NCI-H69 (cell line): ENCODE measurements at regions not wholly inside any gene's neighbourhood (a gene's known extent, or its start where the extent isn't known, plus 50 kb on each side); places are given as distances from the start of the nearest gene placed in this dataset.

Source experiments
- DNase-seq: peaks from one replicate; lab custom pipeline; 2025; lab: John Stamatoyannopoulos, UW

DNA sequence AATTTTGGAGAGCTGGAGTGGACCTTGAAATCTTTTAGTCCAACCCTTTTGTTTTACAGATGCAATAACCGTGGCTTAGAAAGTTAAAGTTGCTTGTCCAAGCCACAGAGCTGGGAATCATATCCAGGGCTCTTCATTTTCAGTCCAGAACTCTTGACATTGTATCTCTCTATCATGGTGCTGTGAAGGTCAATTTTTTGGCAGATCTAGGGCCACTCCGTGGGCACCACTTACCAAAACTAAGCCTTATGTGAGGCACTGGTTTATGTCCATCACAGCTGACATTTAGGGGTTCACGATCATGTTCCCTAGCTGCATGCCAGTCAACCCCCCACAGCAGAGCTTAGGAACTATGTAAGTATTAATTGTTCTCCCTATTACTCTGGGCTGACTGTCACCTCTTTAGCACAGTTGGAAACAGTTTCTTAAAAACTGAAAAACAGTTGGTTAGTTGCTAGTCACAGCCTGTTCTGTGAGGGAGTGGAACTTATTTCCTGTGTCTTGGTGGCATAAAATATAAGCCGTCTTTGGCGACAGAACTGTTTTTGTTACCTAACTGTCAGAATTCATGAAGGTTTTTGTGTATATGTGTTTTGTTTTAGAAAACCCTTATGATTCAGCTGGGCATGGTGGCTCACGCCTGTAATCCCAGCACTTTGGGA, 189.6 kb upstream of the UMPS start:
- DNase-seq: no peak

- DNase-seq: no peak
Measured at GRCh38 chr3:124542214-124542869, 187.9 kb upstream of the UMPS start.

DNA sequence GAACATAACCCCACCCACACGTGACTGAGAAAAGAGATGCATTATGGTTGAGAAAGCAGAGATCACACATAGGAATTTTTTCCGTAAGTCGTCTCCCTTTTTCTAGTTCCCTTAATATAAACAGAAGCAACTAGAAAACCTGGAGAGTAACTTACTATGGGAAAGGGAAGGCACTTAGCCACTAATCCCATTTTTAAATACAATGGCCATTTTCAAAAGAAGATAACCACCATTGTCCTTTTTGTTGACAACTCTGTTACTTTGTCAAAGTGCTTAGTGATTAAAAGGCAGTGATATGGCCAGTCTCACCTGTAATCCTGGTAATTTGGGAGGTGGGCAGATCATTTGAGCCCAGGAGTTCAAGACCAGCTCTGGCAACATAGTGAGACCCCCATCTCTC, 184.4 kb upstream of the UMPS start:
- no peak for DNase-seq

- peak; percentile 94 for DNase-seq
Measured at GRCh38 chr3:124552224-124552623, 178.0 kb upstream of the UMPS start.

- DNase-seq: no peak
Measured at GRCh38 chr3:124553178-124553577, 177.1 kb upstream of the UMPS start.

GRCh38 chr3:124556636-124557035, 173.6 kb upstream of the UMPS start:
- no peak for DNase-seq

- DNase-seq: peak; percentile 77
Measured at GRCh38 chr3:124557433-124558232, 172.6 kb upstream of the UMPS start.

DNA sequence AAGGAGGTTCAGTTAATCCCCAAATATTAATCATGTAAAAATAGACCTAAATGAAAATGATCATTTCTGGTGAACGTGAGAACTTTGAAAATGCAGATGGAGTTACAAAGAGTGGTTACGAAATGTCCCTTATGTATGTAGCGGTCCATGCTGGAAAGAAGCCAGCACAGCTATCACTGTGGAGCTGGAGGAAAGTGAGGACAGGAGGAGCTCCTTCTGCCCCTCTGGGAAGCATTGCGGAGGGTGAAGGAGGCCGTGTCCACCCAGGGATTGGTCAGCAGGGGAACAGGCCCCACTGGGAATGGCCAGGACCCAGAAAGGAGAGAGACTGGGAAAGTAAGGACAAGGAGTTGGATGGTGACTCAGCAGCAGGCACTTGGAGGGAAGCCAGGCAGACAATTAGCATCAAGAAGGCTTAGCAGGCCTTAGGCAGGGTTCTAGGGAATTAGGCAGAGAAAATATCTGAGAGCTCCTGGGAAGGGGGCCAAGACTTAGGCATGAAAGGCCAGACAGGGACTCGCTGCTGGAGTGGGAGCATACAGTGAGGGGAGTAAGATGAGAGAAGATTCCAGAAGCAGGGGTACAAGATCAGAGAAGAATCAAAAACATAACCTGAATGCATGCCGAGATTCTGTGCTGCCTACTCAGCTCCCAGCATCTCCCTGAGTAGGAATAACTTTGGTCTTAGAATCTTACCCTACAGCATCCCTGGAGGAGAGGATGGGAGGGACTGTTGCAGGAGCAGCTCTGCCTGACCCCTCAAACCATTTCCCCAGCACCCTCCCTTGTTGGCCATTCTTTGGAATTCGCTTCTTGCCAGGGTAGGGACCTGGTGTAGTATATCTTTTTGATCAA, 171.0 kb upstream of the UMPS start:
- peak; percentile 88 for DNase-seq

DNA sequence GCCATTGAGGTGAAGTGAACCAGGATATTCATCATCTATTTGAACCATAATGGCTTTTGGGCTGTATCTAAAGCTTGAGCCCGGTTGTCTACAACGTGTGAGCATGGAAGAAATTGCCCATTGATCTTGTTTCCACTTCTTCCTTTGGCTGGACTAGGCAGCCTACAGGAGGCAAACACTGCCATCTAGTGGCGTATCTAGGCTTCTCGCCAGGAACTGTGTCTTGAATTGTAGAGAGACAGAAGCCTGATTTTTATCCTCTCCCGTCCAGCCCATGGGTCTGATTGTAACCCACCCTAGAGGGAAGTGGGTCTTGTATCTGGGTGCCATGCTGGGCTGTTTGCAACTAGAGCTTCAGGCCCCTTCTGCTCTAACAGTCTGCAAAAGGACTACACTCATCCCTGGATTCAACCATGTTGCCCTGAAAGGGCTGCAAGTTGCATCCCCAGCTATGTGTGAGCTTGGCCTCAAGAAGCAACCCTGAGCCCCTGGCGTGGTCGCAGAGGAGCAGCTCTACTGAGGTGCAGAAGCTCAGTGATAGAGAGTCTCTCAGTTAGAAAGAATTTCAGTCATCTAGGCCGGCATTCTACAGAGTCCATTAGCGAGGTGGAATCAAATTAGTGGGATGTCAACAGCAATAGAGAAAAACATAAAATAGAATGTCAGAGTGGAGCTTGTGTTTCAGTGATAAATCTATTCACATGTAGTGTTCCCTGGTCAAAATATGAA, 170.2 kb upstream of the UMPS start:
- peak; percentile 80 for DNase-seq

DNA sequence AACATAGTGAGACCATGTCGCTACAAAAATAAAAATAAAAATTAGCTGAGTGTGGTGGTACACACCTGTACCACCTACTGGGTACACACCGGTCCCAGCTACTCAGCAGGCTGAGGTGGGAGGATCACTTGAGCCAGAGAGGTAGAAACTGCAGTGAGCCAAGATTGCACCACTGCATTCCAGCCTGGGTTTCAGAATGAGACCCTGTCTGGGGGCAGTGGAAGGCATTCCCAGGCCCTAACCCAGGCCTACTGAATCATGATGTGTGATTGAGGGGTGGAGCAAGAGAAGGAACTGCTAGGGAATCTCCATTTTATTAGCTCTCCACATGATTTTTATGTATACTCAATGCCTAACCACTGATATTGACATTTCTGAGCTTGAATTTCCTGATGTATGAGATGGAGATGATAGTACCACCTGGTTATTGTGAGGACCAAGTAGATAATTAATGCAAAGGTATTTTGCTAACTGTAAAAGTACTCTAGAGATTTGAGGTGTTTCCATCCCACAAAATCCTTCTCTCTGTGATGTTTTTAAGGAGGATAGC, 169.5 kb upstream of the UMPS start:
- DNase-seq: no peak

GRCh38 chr3:124562769-124563168, 167.5 kb upstream of the UMPS start:
- DNase-seq: no peak

DNA sequence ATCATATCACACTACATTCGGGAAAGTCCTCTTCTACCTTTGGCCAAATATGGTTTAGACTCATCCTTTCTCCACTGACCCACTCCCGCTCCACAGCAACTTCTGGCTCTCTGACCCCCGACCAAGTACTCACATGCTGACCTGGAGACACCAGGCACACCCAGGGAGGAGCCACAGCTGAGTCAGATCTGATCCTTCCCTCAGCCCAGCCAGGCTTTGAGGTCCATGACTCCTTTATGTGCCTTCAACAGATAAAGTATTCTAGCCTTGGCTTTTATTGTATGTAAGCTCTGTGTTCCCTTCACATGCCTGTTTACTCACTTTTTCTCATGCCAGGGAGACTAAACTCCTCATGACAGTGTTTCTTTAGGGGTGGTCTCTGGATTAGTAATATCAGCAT, 166.9 kb upstream of the UMPS start:
- DNase-seq: no peak

GRCh38 chr3:124565013-124565412, 165.2 kb upstream of the UMPS start:
- DNase-seq: peak; percentile 76

DNA sequence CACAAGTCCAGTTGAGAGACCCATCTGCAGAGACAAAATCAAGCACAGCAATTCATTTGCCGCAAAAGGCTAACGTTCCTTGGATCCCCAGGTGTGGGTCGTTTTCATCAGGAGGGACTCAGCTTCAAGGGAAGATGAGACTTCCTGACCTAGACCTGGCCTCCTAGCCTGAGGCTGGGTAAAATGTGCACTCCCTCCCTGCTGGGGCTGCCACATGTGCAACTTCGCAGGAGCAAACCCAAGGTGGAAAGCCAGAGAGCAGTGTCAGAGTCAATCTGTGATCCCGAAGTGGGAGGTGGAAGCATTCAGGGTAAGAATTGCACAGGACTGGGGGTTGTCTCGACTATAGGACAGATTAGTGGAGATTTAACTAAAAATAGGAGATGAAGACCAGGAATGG, 164.7 kb upstream of the UMPS start:
- DNase-seq: no peak

GRCh38 chr3:124566701-124567100, 163.6 kb upstream of the UMPS start:
- DNase-seq: no peak

GRCh38 chr3:124567179-124567578, 163.1 kb upstream of the UMPS start:
- no peak for DNase-seq

GRCh38 chr3:124569761-124570160, 160.5 kb upstream of the UMPS start:
- no peak for DNase-seq

DNA sequence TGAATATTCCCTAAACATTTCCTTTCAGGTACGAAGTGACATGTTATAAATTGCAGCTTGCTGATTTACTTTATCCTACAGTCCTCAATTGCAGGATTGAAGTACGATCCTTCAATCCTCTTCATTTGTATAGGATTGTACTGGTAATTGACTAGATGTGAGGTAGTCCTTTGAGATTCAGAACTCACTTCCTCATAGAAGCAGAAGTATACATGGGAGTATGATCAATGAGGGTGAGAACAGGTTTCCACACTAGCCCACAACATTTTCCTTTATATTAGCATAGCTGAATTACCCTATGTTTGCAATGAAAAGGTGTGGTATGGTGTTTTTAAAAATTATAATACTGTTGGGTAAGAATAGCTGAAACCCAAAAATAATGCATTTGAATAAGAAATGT, 160.0 kb upstream of the UMPS start:
- DNase-seq: no peak

- DNase-seq: no peak
Measured at GRCh38 chr3:124572851-124573405, 157.3 kb upstream of the UMPS start.

GRCh38 chr3:124574012-124574411, 156.2 kb upstream of the UMPS start:
- no peak for DNase-seq
